ENCODE measurements at regions not wholly inside any gene's neighbourhood (a gene's known extent, or its start where the extent isn't known, plus 50 kb on each side); places are given as distances from the start of the nearest gene placed in this dataset.

DNA sequence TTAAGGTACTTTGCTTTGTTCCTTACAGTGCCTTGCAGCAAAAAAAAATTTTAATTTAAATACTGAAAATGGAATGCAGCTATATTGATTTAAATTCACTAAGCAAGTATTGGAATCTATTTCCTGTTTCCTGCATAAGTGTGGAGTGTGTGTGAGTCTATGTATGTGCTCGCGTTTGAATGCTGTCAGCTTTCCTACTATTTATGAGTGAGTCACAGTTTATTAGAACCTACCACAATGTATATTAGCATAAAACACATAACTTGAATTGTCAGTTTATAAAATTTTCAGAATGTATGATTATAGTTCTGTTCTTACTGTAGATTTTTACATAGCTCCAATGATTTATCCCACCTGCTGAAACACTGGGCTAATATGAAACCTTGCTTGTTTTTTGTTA lies 302.1 kb downstream of the NR2F1-AS1 start:
- 29 to 51% methylated on average over 2 of the region's 2 CpGs for WGBS, 2 donors
- Histone ChIP-seq H3K27ac (no peak overlapping the region), H3K4me3 (no peak overlapping the region), H3K36me3 (no peaks in the 10 kb centered on the region), H3K4me1 (no peaks in the 10 kb centered on the region), H3K27me3 (no peaks in the 10 kb centered on the region), H3K9me3 (no peaks in the 10 kb centered on the region)
- TF ChIP-seq, protein P1, sequence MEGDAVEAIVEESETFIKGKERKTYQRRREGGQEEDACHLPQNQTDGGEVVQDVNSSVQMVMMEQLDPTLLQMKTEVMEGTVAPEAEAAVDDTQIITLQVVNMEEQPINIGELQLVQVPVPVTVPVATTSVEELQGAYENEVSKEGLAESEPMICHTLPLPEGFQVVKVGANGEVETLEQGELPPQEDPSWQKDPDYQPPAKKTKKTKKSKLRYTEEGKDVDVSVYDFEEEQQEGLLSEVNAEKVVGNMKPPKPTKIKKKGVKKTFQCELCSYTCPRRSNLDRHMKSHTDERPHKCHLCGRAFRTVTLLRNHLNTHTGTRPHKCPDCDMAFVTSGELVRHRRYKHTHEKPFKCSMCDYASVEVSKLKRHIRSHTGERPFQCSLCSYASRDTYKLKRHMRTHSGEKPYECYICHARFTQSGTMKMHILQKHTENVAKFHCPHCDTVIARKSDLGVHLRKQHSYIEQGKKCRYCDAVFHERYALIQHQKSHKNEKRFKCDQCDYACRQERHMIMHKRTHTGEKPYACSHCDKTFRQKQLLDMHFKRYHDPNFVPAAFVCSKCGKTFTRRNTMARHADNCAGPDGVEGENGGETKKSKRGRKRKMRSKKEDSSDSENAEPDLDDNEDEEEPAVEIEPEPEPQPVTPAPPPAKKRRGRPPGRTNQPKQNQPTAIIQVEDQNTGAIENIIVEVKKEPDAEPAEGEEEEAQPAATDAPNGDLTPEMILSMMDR (IDR thresholded peaks at IDR 0.05), result no peak
- no peak for TF ChIP-seq POLR2A (IDR thresholded peaks at IDR 0.05)
- intact Hi-C loops (cut with DNase I), result no loop called here
- no peak for DNase-seq

DNA sequence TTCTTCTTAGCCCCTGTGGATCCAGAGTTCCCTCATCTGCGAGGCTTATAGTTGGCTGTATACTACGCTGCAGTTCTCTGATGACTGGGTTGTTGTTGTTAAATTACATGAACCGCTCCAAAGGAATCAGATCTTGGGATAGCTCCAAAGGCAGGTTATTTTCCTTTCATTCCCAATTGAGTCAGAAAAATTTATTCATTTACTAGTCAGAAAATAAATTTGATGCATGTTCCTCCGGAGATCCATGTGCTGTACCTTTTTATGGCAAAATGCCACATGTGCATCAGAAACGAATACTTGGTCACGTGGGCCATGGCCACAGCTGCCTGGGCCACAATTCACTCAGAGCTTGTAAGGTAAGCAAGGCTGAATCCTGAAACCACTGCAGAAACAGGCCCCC lies 304.0 kb downstream of the NR2F1-AS1 start:
- TF ChIP-seq, protein P1 (IDR thresholded peaks at IDR 0.05), result no peak
- no peak for TF ChIP-seq POLR2A (IDR thresholded peaks at IDR 0.05)
- no peak overlapping the region for H3K4me3 ChIP-seq
- H3K4me1 ChIP-seq, result no peaks in the 10 kb centered on the region
- no peaks in the 10 kb centered on the region for H3K27me3 ChIP-seq
- WGBS, 2 donors, result 73 to 87% methylated on average over 5 to 6 of the region's 6 CpGs
- intact Hi-C loops (cut with DNase I), result no loop called here
- H3K36me3 ChIP-seq, result no peaks in the 10 kb centered on the region
- DNase-seq, result no peak
- H3K9me3 ChIP-seq, result no peaks in the 10 kb centered on the region
- no peak overlapping the region for H3K27ac ChIP-seq

DNA sequence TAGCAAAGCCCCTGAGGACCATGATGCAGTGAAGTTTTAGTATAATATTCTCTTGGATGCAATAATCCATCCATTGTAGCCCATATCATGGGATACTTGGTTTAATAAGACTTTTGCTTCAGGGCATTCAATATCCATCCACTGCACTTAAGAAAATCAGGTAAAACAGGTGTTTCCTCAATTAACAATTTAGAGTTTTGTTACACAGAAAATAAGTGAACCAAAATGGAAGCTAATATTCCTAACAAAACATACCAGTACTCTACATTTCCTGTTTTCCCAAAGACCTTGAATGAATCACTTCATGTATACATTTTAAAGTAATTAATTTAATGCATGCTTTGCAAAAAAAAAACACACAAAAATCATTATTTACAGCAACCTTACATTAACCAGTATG lies 305.6 kb downstream of the NR2F1-AS1 start:
- intact Hi-C loops (cut with DNase I), result no loop called here
- Histone ChIP-seq H3K36me3 (no peaks in the 10 kb centered on the region), H3K27ac (no peak overlapping the region), H3K4me3 (no peak overlapping the region), H3K4me1 (no peaks in the 10 kb centered on the region), H3K9me3 (no peaks in the 10 kb centered on the region), H3K27me3 (no peaks in the 10 kb centered on the region)
- no peak for DNase-seq
- TF ChIP-seq, protein P1 (IDR thresholded peaks at IDR 0.05), result no peak
- no peak for TF ChIP-seq POLR2A (IDR thresholded peaks at IDR 0.05)

DNA sequence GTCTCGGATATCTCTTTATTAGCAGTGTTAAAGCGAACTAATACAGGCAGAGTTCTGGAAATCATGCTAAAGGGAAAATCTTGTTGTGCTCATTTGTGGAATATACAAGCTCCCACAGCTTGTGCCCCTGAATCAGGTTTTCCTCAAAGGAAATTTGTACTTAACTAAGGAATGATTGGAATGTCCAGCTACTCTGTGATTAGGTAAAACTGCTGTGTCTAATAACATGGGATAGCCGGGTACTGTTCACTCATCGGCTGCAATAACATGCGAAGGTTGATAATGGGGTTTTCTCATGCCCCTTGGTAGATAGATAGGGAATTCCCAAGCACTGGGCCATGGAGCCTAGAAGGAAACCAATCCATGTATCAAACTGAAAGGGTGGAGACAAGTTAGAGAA lies 306.7 kb downstream of the NR2F1-AS1 start:
- no peaks in the 10 kb centered on the region for H3K27me3 ChIP-seq
- H3K9me3 ChIP-seq, result no peaks in the 10 kb centered on the region
- no peaks in the 10 kb centered on the region for H3K4me1 ChIP-seq
- intact Hi-C loops (cut with DNase I), result no loop called here
- no peak overlapping the region for H3K4me3 ChIP-seq
- 73 to 82% methylated on average over 5 of the region's 5 CpGs for WGBS, 2 donors
- TF ChIP-seq, protein P1 (IDR thresholded peaks at IDR 0.05), result no peak
- TF ChIP-seq POLR2A (IDR thresholded peaks at IDR 0.05), result no peak
- no peak overlapping the region for H3K27ac ChIP-seq
- no peak for DNase-seq
- no peaks in the 10 kb centered on the region for H3K36me3 ChIP-seq

DNA sequence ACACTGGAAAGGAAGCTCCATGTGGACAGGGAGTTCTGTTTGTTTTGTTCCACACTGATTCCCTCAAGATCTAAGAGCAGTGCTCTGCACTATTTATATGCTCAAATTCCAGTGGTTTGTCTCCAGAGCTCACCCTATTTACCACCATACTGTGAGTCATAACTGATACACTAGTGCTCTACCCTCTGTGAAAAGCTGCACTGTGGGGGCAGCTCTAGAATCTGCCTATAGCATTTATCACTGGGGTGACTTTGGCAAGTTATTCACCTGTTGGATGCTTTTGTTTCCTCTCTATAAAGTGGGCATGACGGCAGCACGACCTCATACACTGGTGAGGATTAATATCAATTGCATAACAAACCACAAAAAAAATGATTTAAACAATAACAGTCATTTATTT lies 307.8 kb downstream of the NR2F1-AS1 start:
- DNase-seq, result no peak
- intact Hi-C loops (cut with DNase I), result no loop called here
- Histone ChIP-seq H3K36me3 (no peaks in the 10 kb centered on the region), H3K27me3 (no peaks in the 10 kb centered on the region), H3K4me1 (no peaks in the 10 kb centered on the region), H3K9me3 (no peaks in the 10 kb centered on the region), H3K27ac (no peak overlapping the region), H3K4me3 (no peak overlapping the region)
- TF ChIP-seq, protein P1 (IDR thresholded peaks at IDR 0.05), result no peak
- no peak for TF ChIP-seq POLR2A (IDR thresholded peaks at IDR 0.05)
- 16 to 44% methylated on average over 2 of the region's 2 CpGs for WGBS, 2 donors
